ENCODE measurements at regions not wholly inside any gene's neighbourhood (a gene's known extent, or its start where the extent isn't known, plus 50 kb on each side); places are given as distances from the start of the nearest gene placed in this dataset.

GRCh38 chr14:97705107-97705506, 907.9 kb downstream of the VRK1 start:
- no peaks in the 10 kb centered on the region for H3K79me2 ChIP-seq (ENCODE audit: control insufficient read depth, insufficient read depth, low read length)
- no peak for FAIRE-seq
- no peaks in the 10 kb centered on the region for H3K36me3 ChIP-seq (ENCODE audit: control insufficient read depth in 2 of 2, extremely low read depth in 1 of 2, insufficient read depth in 2 of 2, low read length in 2 of 2)
- ChIA-PET CTCF (no interaction called here), POLR2A (no interaction called here)
- H3K27me3 ChIP-seq (ENCODE audit: control insufficient read depth in 2 of 2, insufficient read depth in 2 of 2, low read length in 2 of 2) = no peaks in the 10 kb centered on the region
- no peak overlapping the region for H3K4me2 ChIP-seq (ENCODE audit: insufficient read depth, low read length)
- H2AFZ ChIP-seq (ENCODE audit: low read depth, low read length) = no peak overlapping the region
- TF ChIP-seq POLR2A (IDR thresholded peaks at IDR 0.05; ENCODE audit: low read depth, low read length) (no peak), EZH2 (IDR thresholded peaks at IDR 0.05; ENCODE audit: borderline replicate concordance, low read depth, low read length, severe bottlenecking) (no peak), FOS (IDR thresholded peaks at IDR 0.05; ENCODE audit: borderline replicate concordance, insufficient read depth, low read length) (no peak), GATA2 (IDR thresholded peaks at IDR 0.05; ENCODE audit: insufficient read depth, insufficient read length, low read depth, low read length) (no peak), POLR2AphosphoS5 (IDR thresholded peaks at IDR 0.05; ENCODE audit: insufficient read depth, low read depth, low read length) (no peak), MAX (IDR thresholded peaks at IDR 0.05; ENCODE audit: insufficient read depth, insufficient read length) (no peak), MYC (IDR thresholded peaks at IDR 0.05; ENCODE audit: low read depth, low read length) (no peak), CTCF (IDR thresholded peaks at IDR 0.05; ENCODE audit: extremely low read depth in 1 of 2, insufficient read depth in 1 of 2, low read depth in 1 of 2, low read length in 2 of 2) (no peak), JUN (IDR thresholded peaks at IDR 0.05; ENCODE audit: borderline replicate concordance, insufficient read depth, insufficient read length, low read depth) (no peak)
- no peak for DNase-seq (ENCODE audit: low read depth, low spot score)
- H3K9ac ChIP-seq (replicated peaks; ENCODE audit: extremely low read depth, insufficient read depth, low read length) = no peak overlapping the region
- H4K20me1 ChIP-seq (replicated peaks; ENCODE audit: control insufficient read depth, extremely low read depth, insufficient read depth, low read length) = no peaks in the 10 kb centered on the region
- H3K9me3 ChIP-seq (replicated peaks; ENCODE audit: control insufficient read depth, insufficient read depth, low read length) = peaks cover 9% of the 10 kb centered on the region
- intact Hi-C loops (cut with micrococcal nuclease) = no loop called here
- H3K27ac ChIP-seq (ENCODE audit: insufficient read depth, low read depth, low read length) = no peak overlapping the region
- dilution Hi-C loops (cut with MboI; ENCODE audit: extremely low pct_ligation_motif_present, low sequenced_read_pairs) = no loop called here
- no peak overlapping the region for H3K4me3 ChIP-seq (replicated peaks in 1 of 3; ENCODE audit: insufficient read depth in 1 of 3, low read depth in 1 of 3, low read length in 3 of 3)
- H3K9me1 ChIP-seq (replicated peaks; ENCODE audit: control insufficient read depth, extremely low read depth, insufficient read depth, low read length) = no peaks in the 10 kb centered on the region
- no peaks in the 10 kb centered on the region for H3K4me1 ChIP-seq (ENCODE audit: control insufficient read depth, extremely low read depth, insufficient read depth, low read length)
- no TSS peak for BruUV-seq (replicated peaks)
